HCT116 (cell line): ENCODE measurements at regions not wholly inside any gene's neighbourhood (a gene's known extent, or its start where the extent isn't known, plus 50 kb on each side); places are given as distances from the start of the nearest gene placed in this dataset.

ENCODE experiments used
- ATAC-seq: fragments of 200-7000 bp; cut with Tn5 transposase; 2 replicates; pipeline ENCODE4 v1.9.1; 2020; ENCODE audit warnings: mild to moderate bottlenecking, moderate library complexity
- BruUV-seq: library from RNA; stranded (reverse); fragments of 400-500 nt; replicated peaks from 2 replicates; lab custom pipeline; 2021; lab: Mats Ljungman, UMichigan
- CTCF ChIA-PET: fragments of 300-600 bp; sonication (Branson Sonifier 250); formaldehyde crosslinking; loops from one replicate; lab custom pipeline; 2021; ENCODE audit warnings: antibody characterized with exemption; lab: Charles Lee
- POLR2A ChIA-PET: fragments of 300-600, 350-600 bp; sonication (Branson Sonifier 250); formaldehyde crosslinking; loops from one replicate; lab custom pipeline; 2021; ENCODE audit warnings: antibody characterized with exemption; lab: Charles Lee
- RAD21 ChIA-PET, 2 experiments: fragments of 300-600 bp; sonication (Branson Sonifier 250); formaldehyde crosslinking; loops; one replicate each; lab custom pipeline; 2023; ENCODE audit warnings: low total read pairs in 2 of 2; ENCODE audit not compliant: uncharacterized antibody in 2 of 2, unreplicated experiment in 2 of 2, low non-redundant PET in 1 of 2; lab: Charles Lee
- DNase-seq: peaks from one replicate; pipeline ENCODE4 v3.0.0-alpha.2; 2010; ENCODE audit warnings: low read depth, low spot score
- H2AFZ ChIP-seq: fragments of 200-600 bp; shearing (Covaris generic), sonication (generic); 2 replicates; pipeline ENCODE4 v1.6.1; 2017; ENCODE audit warnings: low read depth, mixed run types, mixed read lengths, antibody characterized with exemption, low read length; ENCODE audit not compliant: poor library complexity, severe bottlenecking
- H3K27ac ChIP-seq: 2 replicates; pipeline ENCODE4 v1.5.1; 2012; ENCODE audit warnings: low read depth, low read length
- H3K27me3 ChIP-seq: fragments of 200-600 bp; sonication (generic); 2 replicates; pipeline ENCODE4 v1.6.1; 2016; ENCODE audit warnings: mixed run types, low read length, mixed read lengths; ENCODE audit not compliant: insufficient read depth
- H3K36me3 ChIP-seq, 2 experiments: fragments of 200-500 bp in 1 of 2; fragments of 200-600 bp in 1 of 2; sonication (Bioruptor generic) in 1 of 2; sonication (generic) in 1 of 2; 2 replicates each; pipeline versions ENCODE4 v1.5.1 to v1.6.1; 2014 to 2016; ENCODE audit warnings: low read length in 2 of 2, inconsistent platforms in 1 of 2, mixed read lengths in 1 of 2, mixed run types in 1 of 2; ENCODE audit not compliant: insufficient read depth in 2 of 2, control insufficient read depth in 1 of 2
- H3K4me1 ChIP-seq, 2 experiments: fragments of 200-600 bp in 1 of 2; sonication (generic) in 1 of 2; 2 replicates each; pipeline versions ENCODE4 v1.5.1 to v1.6.1; 2012 to 2017; ENCODE audit warnings: low read length in 2 of 2, inconsistent platforms in 1 of 2, mild to moderate bottlenecking in 1 of 2, mixed read lengths in 1 of 2, mixed run types in 1 of 2, moderate library complexity in 1 of 2; ENCODE audit not compliant: insufficient read depth in 2 of 2, control insufficient read depth in 1 of 2
- H3K4me2 ChIP-seq: fragments of 200-600 bp; sonication (generic); 2 replicates; pipeline ENCODE4 v1.6.1; 2017; ENCODE audit warnings: mixed run types, low read length, mixed read lengths
- H3K4me3 ChIP-seq, 2 experiments: fragments of 200-600 bp in 1 of 2; sonication (generic) in 1 of 2; replicated peaks in 1 of 2; 2 replicates each; pipeline ENCODE4 v1.5.1; 2011 to 2016; ENCODE audit warnings: low read length in 2 of 2, control low read depth in 1 of 2, low read depth in 1 of 2, mild to moderate bottlenecking in 1 of 2, mixed read lengths in 1 of 2, mixed run types in 1 of 2
- H3K79me2 ChIP-seq: fragments of 200-600 bp; sonication (generic); 2 replicates; pipeline ENCODE4 v1.6.1; 2017; ENCODE audit warnings: mild to moderate bottlenecking, mixed run types, low read length, moderate library complexity, mixed read lengths; ENCODE audit not compliant: insufficient read depth
- H3K9ac ChIP-seq: fragments of 200-600 bp; sonication (generic); 2 replicates; pipeline ENCODE4 v1.6.1; 2016; ENCODE audit warnings: low read length, mixed read lengths
- H3K9me2 ChIP-seq: fragments of 200-600 bp; sonication (generic), shearing (Covaris generic); 2 replicates; pipeline ENCODE4 v1.6.1; 2017; ENCODE audit warnings: mixed run types, mild to moderate bottlenecking, moderate library complexity; ENCODE audit not compliant: insufficient read depth
- H3K9me3 ChIP-seq, 2 experiments: fragments of 200-500 bp in 1 of 2; fragments of 200-600 bp in 1 of 2; sonication (Bioruptor generic) in 1 of 2; sonication (generic) in 1 of 2; 2 replicates each; pipeline ENCODE4 v1.6.1; 2014 to 2017; ENCODE audit warnings: low read length in 2 of 2, mixed read lengths in 2 of 2, inconsistent platforms in 1 of 2, low read depth in 1 of 2, mild to moderate bottlenecking in 1 of 2, mixed run types in 1 of 2, moderate library complexity in 1 of 2; ENCODE audit not compliant: control insufficient read depth in 1 of 2, insufficient read depth in 1 of 2
- H4K20me1 ChIP-seq: fragments of 200-600 bp; sonication (generic), shearing (Covaris generic); 2 replicates; pipeline ENCODE4 v1.6.1; 2017; ENCODE audit warnings: mixed run types, mild to moderate bottlenecking, moderate library complexity; ENCODE audit not compliant: insufficient read depth
- CBX3 ChIP-seq: IDR thresholded peaks from 2 replicates; pipeline ENCODE4 v1.6.1; 2012; ENCODE audit warnings: low read depth
- EGR1 ChIP-seq: IDR thresholded peaks from 2 replicates; pipeline ENCODE4 v1.6.1; 2012; ENCODE audit warnings: low read depth
- ELF1 ChIP-seq: IDR thresholded peaks from 2 replicates; pipeline ENCODE4 v1.6.1; 2012; ENCODE audit warnings: low read depth, borderline replicate concordance
- EZH2 ChIP-seq: fragments of 200-600 bp; sonication (generic); IDR thresholded peaks from 2 replicates; pipeline ENCODE4 v1.6.1; 2017; ENCODE audit warnings: antibody characterized with exemption, mixed run types
- EZH2phosphoT487 ChIP-seq: fragments of 200-600 bp; IDR thresholded peaks from 2 replicates; pipeline ENCODE4 v1.6.1; 2018; ENCODE audit warnings: antibody characterized with exemption, borderline replicate concordance
- JUND ChIP-seq: IDR thresholded peaks from 2 replicates; pipeline ENCODE4 v1.6.1; 2012
- RAD21 ChIP-seq: IDR thresholded peaks from 2 replicates; pipeline ENCODE4 v1.6.1; 2012; ENCODE audit warnings: low read depth, mild to moderate bottlenecking
- SIN3A ChIP-seq: IDR thresholded peaks from 2 replicates; pipeline ENCODE4 v1.6.1; 2012; ENCODE audit warnings: low read depth
- SRF ChIP-seq: IDR thresholded peaks from 2 replicates; pipeline ENCODE4 v1.6.1; 2012; ENCODE audit warnings: low read depth
- TCF7L2 ChIP-seq: IDR thresholded peaks from 2 replicates; pipeline ENCODE4 v1.7.0; 2011; ENCODE audit warnings: borderline replicate concordance, inconsistent platforms; ENCODE audit not compliant: insufficient read depth, insufficient read length; ENCODE audit errors: extremely low read depth
- YY1 ChIP-seq: IDR thresholded peaks from 2 replicates; pipeline ENCODE4 v1.6.1; 2011; ENCODE audit warnings: low read length, low read depth, moderate library complexity, mild to moderate bottlenecking; ENCODE audit not compliant: insufficient replicate concordance; ENCODE audit errors: extremely low read depth
- ZFX ChIP-seq: fragments of 450-650 bp; IDR thresholded peaks from 2 replicates; pipeline ENCODE4 v1.6.1; 2017
- ZNF274 ChIP-seq: fragments of 200-500 bp; sonication (Bioruptor generic); IDR thresholded peaks from 2 replicates; pipeline ENCODE4 v1.6.1; 2014; ENCODE audit warnings: mild to moderate bottlenecking, low read depth, low read length, inconsistent platforms
- intact Hi-C: fragments of 100-400 bp; cut with micrococcal nuclease; formaldehyde crosslinking; loops from 2 replicates; pipeline ENCODE4 v1.10.0; 2022

- Histone ChIP-seq H3K36me3 (no peaks in the 10 kb centered on the region), H3K79me2 (no peaks in the 10 kb centered on the region), H3K4me3 (no peak overlapping the region), H3K9me2 (no peaks in the 10 kb centered on the region), H3K27ac (no peak overlapping the region), H2AFZ (no peak overlapping the region), H3K27me3 (peaks cover 28% of the 10 kb centered on the region; the same call in 1 of the 2 replicates), H4K20me1 (no peaks in the 10 kb centered on the region), H3K4me2 (no peak overlapping the region), H3K4me1 (no peaks in the 10 kb centered on the region), H3K9ac (no peak overlapping the region), H3K9me3 (no peaks in the 10 kb centered on the region)
- ChIA-PET CTCF (no interaction called here), POLR2A (no interaction called here), RAD21 (no interaction called here)
- no peak for TF ChIP-seq YY1
- intact Hi-C loops: no loop called here
- BruUV-seq: no TSS peak
- ATAC-seq (no peak), DNase-seq (no peak)
Observed at GRCh38 chr9:73243078-73243477, 91.4 kb downstream of the ANXA1 start.

- Histone ChIP-seq H3K9me2 (no peaks in the 10 kb centered on the region), H3K79me2 (no peaks in the 10 kb centered on the region), H3K36me3 (no peaks in the 10 kb centered on the region), H2AFZ (no peak overlapping the region), H3K27me3 (0 out of 2 replicates have a peak, but pooled peaks cover 3% of the 10 kb centered on the region), H3K9me3 (no peaks in the 10 kb centered on the region), H3K4me1 (no peaks in the 10 kb centered on the region), H3K27ac (no peak overlapping the region), H3K4me2 (no peak overlapping the region), H3K9ac (no peak overlapping the region), H3K4me3 (no peak overlapping the region), H4K20me1 (no peaks in the 10 kb centered on the region)
- ChIA-PET RAD21 (no interaction called here), POLR2A (no interaction called here), CTCF (no interaction called here)
- ATAC-seq: no peak
- intact Hi-C loops: no loop called here
- TF ChIP-seq JUND (no peak), EZH2phosphoT487 (no peak), ZNF274 (no peak), ELF1 (no peak), SIN3A (no peak), ZFX (no peak), EZH2 (no peak), YY1 (no peak), TCF7L2 (no peak), EGR1 (no peak), CBX3 (no peak), SRF (no peak), RAD21 (no peak)
- no TSS peak for BruUV-seq
- no peak for DNase-seq
Observed at GRCh38 chr9:73259086-73259696, 107.5 kb downstream of the ANXA1 start.
